RWPE2 (cell line): ENCODE measurements at regions not wholly inside any gene's neighbourhood (a gene's known extent, or its start where the extent isn't known, plus 50 kb on each side); places are given as distances from the start of the nearest gene placed in this dataset.

ENCODE experiments used
- ATAC-seq: fragments of 200-7000 bp; cut with Tn5 transposase; 3 replicates; pipeline ENCODE4 v1.9.1; 2021; ENCODE audit warnings: low read depth
- DNase-seq: peaks from one replicate; pipeline ENCODE4 v3.0.0-alpha.2; 2020; ENCODE audit warnings: low spot score
- H3K27ac ChIP-seq: fragments of 450-650 bp; 2 replicates; pipeline ENCODE4 v1.5.1; 2017; ENCODE audit warnings: mild to moderate bottlenecking; ENCODE audit not compliant: poor library complexity, severe bottlenecking
- H3K27me3 ChIP-seq: fragments of 250-450 bp; sonication (Bioruptor Pico); 2 replicates; pipeline ENCODE4 v1.5.1; 2021; ENCODE audit warnings: mild to moderate bottlenecking, moderate library complexity; ENCODE audit not compliant: insufficient read depth, poor library complexity, severe bottlenecking
- H3K36me3 ChIP-seq: fragments of 250-450 bp; sonication (Bioruptor Pico); 2 replicates; pipeline ENCODE4 v1.5.1; 2020; ENCODE audit warnings: low read depth, mild to moderate bottlenecking, moderate library complexity
- H3K4me1 ChIP-seq: fragments of 250-450 bp; sonication (Bioruptor Pico); 2 replicates; pipeline ENCODE4 v1.5.1; 2021; ENCODE audit warnings: mild to moderate bottlenecking, moderate library complexity; ENCODE audit not compliant: insufficient read depth, poor library complexity, severe bottlenecking
- H3K4me3 ChIP-seq: fragments of 250-450 bp; sonication (Bioruptor Pico); 2 replicates; pipeline ENCODE4 v1.5.1; 2021; ENCODE audit warnings: mild to moderate bottlenecking, moderate library complexity; ENCODE audit not compliant: severe bottlenecking
- H3K9me3 ChIP-seq: fragments of 250-450 bp; sonication (Bioruptor Pico); 2 replicates; pipeline ENCODE4 v1.5.1; 2021; ENCODE audit warnings: mild to moderate bottlenecking, moderate library complexity; ENCODE audit not compliant: severe bottlenecking
- TF ChIP-seq, protein P1 (sequence below): fragments of 450-650 bp; IDR thresholded peaks from one replicate; pipeline ENCODE4 v1.5.1; 2017; ENCODE audit warnings: mild to moderate bottlenecking, moderate library complexity; ENCODE audit not compliant: poor library complexity, severe bottlenecking

DNA sequence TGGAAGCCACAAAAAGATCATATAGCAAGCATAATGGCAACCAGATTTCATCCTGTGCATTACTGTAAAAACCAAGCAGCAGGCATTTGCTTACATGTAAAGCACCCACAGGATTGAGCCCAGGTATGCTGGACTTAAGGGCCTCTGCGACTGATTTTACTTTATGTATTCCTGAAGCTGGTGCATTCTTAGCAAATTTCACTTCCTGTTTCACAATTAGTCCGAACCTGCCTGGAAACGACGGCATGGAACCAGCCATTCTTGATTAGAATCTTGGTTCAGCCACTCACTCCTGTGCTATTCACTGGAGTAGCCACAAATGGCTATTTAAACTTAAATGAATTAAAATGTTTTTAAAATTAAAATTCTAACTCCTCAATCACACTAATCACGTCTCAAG, 239.2 kb downstream of the NUAK1 start:
- H3K4me3 ChIP-seq: no peak overlapping the region
- no peaks in the 10 kb centered on the region for H3K36me3 ChIP-seq
- no peak for ATAC-seq
- no peaks in the 10 kb centered on the region for H3K9me3 ChIP-seq
- H3K4me1 ChIP-seq: no peaks in the 10 kb centered on the region
- H3K27ac ChIP-seq: no peak overlapping the region
- TF ChIP-seq, protein P1, sequence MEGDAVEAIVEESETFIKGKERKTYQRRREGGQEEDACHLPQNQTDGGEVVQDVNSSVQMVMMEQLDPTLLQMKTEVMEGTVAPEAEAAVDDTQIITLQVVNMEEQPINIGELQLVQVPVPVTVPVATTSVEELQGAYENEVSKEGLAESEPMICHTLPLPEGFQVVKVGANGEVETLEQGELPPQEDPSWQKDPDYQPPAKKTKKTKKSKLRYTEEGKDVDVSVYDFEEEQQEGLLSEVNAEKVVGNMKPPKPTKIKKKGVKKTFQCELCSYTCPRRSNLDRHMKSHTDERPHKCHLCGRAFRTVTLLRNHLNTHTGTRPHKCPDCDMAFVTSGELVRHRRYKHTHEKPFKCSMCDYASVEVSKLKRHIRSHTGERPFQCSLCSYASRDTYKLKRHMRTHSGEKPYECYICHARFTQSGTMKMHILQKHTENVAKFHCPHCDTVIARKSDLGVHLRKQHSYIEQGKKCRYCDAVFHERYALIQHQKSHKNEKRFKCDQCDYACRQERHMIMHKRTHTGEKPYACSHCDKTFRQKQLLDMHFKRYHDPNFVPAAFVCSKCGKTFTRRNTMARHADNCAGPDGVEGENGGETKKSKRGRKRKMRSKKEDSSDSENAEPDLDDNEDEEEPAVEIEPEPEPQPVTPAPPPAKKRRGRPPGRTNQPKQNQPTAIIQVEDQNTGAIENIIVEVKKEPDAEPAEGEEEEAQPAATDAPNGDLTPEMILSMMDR: no peak
- H3K27me3 ChIP-seq: no peaks in the 10 kb centered on the region
- no peak for DNase-seq

DNA sequence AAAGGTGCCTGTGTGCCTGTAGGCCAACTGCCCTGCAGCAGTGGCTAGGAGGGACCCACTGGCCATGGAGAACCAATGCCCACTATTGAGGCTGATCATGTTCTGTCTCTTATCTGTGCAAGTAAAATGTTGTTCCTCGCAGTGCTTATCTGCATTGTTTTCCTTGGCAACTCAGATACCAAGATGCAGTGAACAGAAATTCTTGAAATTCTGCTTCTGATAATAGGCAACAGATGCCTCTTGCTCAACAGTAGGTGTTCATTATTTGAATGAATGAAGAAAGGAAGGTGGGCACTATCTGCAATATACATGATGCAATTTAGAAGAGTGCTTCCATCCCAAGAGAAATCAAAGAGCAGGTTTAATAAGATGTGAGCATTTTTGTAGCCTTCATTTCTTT, 232.2 kb downstream of the NUAK1 start:
- DNase-seq: no peak
- no peaks in the 10 kb centered on the region for H3K4me1 ChIP-seq
- no peaks in the 10 kb centered on the region for H3K27me3 ChIP-seq
- H3K9me3 ChIP-seq: no peaks in the 10 kb centered on the region
- H3K36me3 ChIP-seq: no peaks in the 10 kb centered on the region
- TF ChIP-seq, protein P1: no peak
- no peak overlapping the region for H3K4me3 ChIP-seq
- no peak overlapping the region for H3K27ac ChIP-seq
- ATAC-seq: no peak

DNA sequence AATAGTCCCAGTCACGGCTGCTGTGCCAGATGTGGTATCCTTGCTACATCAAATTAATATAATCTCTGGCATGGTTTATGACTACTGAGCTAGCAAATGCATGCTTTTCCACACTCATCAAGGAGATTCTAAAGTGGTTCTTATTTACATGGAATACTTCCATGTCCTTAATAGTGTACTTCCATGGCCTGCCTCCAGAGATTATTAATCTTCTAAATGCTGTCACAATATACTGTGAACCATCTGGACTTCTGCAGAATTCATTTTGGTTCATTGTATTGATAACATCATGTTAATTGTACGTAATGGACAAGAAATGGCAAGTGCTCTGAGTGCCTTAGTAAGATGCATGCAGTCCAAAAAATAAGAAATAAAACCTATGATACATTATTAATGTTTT, 230.8 kb downstream of the NUAK1 start:
- Histone ChIP-seq H3K4me1 (no peaks in the 10 kb centered on the region), H3K27me3 (no peaks in the 10 kb centered on the region), H3K27ac (no peak overlapping the region), H3K4me3 (no peak overlapping the region), H3K9me3 (no peaks in the 10 kb centered on the region), H3K36me3 (no peaks in the 10 kb centered on the region)
- no peak for ATAC-seq
- DNase-seq: no peak
- TF ChIP-seq, protein P1: no peak

DNA sequence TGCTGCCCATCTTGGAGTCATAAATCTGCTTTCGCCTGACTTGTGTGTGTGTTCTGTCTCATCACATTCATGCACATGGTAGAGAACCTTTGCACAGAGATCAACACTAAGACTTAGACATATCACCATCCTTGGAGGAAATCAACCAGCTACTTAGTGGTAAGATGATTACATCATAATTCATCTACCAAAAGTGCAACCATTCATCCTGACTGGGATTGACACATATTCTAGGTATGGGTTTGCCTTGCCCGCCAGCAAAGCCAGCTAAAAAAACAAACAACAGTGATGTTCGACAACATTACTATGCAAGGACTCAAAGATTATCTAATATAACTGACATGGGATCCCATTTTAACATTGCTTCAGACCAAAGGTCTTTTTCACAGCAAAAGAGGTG, 228.7 kb downstream of the NUAK1 start:
- no peaks in the 10 kb centered on the region for H3K36me3 ChIP-seq
- ATAC-seq (no peak), DNase-seq (no peak)
- no peak overlapping the region for H3K4me3 ChIP-seq
- no peak overlapping the region for H3K27ac ChIP-seq
- H3K27me3 ChIP-seq: no peaks in the 10 kb centered on the region
- H3K4me1 ChIP-seq: no peaks in the 10 kb centered on the region
- no peaks in the 10 kb centered on the region for H3K9me3 ChIP-seq
- TF ChIP-seq, protein P1: no peak

DNA sequence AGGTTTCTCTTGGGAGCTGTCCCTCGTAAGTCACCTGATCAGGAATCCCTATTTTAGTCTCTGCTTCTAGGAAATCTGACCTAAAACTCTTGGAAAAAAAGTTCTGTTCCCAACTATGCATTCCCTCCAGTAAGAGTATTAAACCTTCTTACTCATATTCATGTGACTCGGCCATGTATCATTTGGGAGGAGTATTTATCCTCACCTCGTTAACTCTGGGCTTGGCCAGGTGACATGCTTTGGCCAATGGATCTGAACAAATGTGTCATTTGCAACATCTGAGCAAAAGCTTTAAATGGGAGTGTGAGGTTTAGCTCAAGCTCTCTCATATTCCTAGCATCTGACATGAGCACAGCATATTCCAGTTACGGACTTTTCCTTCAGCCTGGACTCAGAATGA, 226.8 kb downstream of the NUAK1 start:
- no peak for DNase-seq
- ATAC-seq: no peak
- no peaks in the 10 kb centered on the region for H3K4me1 ChIP-seq
- H3K36me3 ChIP-seq: no peaks in the 10 kb centered on the region
- H3K4me3 ChIP-seq: no peak overlapping the region
- no peak overlapping the region for H3K27ac ChIP-seq
- H3K9me3 ChIP-seq: no peaks in the 10 kb centered on the region
- TF ChIP-seq, protein P1: no peak
- no peaks in the 10 kb centered on the region for H3K27me3 ChIP-seq
